GM12864 (cell line): ENCODE measurements at regions not wholly inside any gene's neighbourhood (a gene's known extent, or its start where the extent isn't known, plus 50 kb on each side); places are given as distances from the start of the nearest gene placed in this dataset.

Experiments
- DNase-seq: peaks from one replicate; pipeline ENCODE4 v3.0.0-alpha.2; 2011; ENCODE audit warnings: low read depth
- H3K4me3 ChIP-seq: 2 replicates; pipeline ENCODE4 v1.5.1; 2011; ENCODE audit warnings: mild to moderate bottlenecking, low read depth, low read length, control low read depth
- CTCF ChIP-seq: IDR thresholded peaks from 2 replicates; pipeline ENCODE4 v1.5.1; 2011; ENCODE audit warnings: low read depth, mild to moderate bottlenecking, moderate library complexity, low read length, control low read depth, inconsistent platforms; ENCODE audit errors: missing control alignments

GRCh38 chr2:7262727-7263126 lies 345.5 kb downstream of the RNF144A start:
- DNase-seq, result no peak
- no peak for TF ChIP-seq CTCF
- no peak overlapping the region for H3K4me3 ChIP-seq

GRCh38 chr2:7264791-7265190 lies 347.6 kb downstream of the RNF144A start:
- no peak for TF ChIP-seq CTCF
- DNase-seq, result no peak

GRCh38 chr2:7265286-7265685 lies 348.1 kb downstream of the RNF144A start:
- no peak overlapping the region for H3K4me3 ChIP-seq
- no peak for DNase-seq
- no peak for TF ChIP-seq CTCF

More at GRCh38 chr2:7264791-7265190, 347.6 kb downstream of the RNF144A start:
- H3K4me3 ChIP-seq, result no peak overlapping the region

- no peak overlapping the region for H3K4me3 ChIP-seq
- no peak for DNase-seq
- TF ChIP-seq CTCF, result no peak
Measured at GRCh38 chr2:7269106-7269643, 352.0 kb downstream of the RNF144A start.

GRCh38 chr2:7270011-7270431 lies 352.8 kb downstream of the RNF144A start:
- TF ChIP-seq CTCF, result no peak
- no peak overlapping the region for H3K4me3 ChIP-seq
- DNase-seq, result no peak

GRCh38 chr2:7272210-7272609 lies 355.0 kb downstream of the RNF144A start:
- DNase-seq, result no peak
- H3K4me3 ChIP-seq, result no peak overlapping the region
- no peak for TF ChIP-seq CTCF

- no peak for TF ChIP-seq CTCF
- H3K4me3 ChIP-seq, result no peak overlapping the region
- no peak for DNase-seq
Measured at GRCh38 chr2:7278984-7279383, 361.8 kb downstream of the RNF144A start.
